NAMALWA (cell line): ENCODE measurements at regions not wholly inside any gene's neighbourhood (a gene's known extent, or its start where the extent isn't known, plus 50 kb on each side); places are given as distances from the start of the nearest gene placed in this dataset.
"Not testable (repeated sequence)": the region's sequence is repeated elsewhere in the genome, so short reads cannot be mapped to it uniquely, and the experiment has no call there.

Experiments used
- DNase-seq: peaks from one replicate; pipeline ENCODE4 v3.0.0-alpha.2; 2015; ENCODE audit warnings: low spot score

DNA sequence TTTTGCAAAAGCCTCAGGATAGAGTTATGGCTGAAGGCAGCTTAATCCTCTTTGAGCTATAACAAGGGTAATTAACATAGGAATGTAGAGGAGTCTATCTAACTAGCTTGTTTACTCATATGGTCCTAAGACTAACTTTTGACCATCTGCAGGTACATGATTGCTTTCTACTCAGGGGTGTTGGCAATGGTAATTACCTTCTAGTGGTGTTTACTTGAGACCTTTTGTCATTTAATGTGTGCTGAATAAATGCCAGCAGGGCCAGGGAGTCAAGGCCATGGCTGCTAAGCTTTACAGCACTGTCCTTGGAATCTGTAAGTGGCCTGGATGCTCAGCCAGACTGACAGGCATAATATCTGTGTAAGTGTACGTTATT is 1325.0 kb downstream of the XPNPEP1 start:
- DNase-seq = no peak

DNA sequence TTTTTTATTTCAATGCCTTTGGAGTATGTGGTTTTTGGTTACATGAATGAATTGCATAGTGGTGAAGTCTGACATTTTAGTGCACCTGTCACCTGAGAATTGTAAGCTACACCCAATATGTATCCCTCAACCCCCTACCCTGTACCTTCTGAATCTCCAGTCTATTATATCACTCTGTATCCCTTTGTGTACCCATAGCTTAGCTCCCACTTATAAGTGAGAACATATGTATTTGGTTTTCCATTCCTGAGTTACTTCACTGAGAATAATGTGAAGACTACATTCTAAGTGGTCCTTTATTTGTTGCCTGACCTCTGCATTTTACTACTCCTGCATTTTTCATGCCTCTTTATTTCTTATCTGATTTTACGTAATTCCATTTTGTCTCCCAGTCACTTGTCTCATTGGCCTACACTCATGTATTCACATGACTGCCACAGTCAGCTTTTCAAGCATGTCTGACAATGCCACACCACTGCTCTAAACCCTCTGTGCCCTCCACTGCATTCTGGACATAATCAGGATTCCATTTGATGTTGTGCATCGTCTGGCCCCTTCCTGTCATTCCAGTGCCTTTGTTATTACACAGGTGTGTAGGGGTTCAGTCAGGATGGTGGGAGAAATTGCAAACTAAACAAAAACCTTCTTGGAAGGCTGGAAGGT is 1325.5 kb downstream of the XPNPEP1 start:
- no peak for DNase-seq

DNA sequence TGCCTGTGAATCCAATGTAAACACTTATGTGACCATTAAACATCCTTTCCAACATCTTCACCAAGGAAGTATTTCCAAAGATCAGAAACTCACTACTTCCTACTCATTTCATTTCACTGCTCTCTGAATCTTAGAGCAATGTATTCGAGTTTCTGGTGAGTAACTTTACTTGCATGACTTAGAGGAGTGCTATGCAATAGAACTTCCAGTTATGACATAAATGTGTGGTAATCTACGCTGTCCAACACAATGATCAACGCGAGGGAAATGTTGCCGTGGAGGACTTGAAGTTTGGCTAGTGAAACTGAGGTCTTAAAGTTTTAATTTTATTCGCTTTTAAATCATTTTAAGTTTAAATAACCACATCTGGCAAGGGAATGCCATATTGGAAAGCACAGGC is 1326.3 kb downstream of the XPNPEP1 start:
- no peak for DNase-seq

DNA sequence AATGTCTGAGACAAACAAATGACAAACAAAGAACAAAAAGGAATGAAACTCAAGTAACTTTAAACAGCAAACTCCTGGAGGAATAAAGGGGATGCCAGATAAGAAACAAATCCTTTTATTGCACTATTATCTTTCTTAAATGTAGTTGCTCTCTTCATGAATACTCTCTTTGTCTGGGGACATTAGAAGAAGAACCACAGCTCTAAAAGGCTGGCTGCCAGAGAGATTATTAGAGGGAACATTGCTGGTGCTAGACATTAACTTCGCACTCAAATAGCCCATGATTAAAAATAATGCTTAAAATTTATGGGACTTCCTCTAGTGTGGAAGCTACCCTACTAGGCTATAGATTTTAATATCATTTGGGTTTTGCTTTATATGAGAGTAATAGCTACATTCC is 1330.4 kb downstream of the XPNPEP1 start:
- no peak for DNase-seq

DNA sequence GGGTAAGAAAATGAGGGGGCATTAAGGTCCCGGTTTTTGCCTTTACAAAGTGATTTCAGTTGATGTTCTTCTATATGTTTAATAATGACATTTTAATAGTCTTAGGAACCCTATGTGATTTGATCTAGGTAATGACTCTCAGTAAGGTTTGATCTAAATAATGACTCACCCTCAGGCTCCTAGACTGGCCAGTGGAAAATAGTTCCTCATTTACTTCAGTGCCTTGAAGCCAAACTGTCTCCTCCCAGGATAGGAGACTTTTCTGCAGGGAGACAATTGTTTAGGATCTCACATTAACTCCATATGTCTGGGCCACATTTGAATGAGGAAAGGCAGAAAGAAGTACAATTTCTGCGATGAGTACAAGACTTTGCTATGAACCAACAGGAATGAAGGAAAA is 1331.9 kb downstream of the XPNPEP1 start:
- DNase-seq = no peak

DNA sequence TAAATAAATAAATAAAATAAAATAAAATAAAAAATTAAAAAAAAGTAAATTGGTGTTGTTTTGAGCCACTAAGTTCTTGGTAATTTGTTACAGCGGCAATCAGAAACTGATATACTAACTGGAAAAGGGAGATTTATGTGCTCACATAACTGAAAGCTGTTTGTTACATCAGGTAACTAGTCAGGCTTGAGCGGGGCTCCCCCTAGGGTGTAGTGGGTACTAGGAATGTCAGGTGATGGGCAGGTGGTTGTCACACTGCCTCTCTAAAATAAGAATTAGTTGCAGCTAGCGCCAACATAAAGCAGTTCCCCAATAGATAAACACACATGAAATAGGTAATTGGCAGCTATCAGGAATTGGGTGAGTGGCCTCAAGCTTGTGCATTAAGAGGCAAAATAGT is 1336.9 kb downstream of the XPNPEP1 start:
- DNase-seq = no peak

DNA sequence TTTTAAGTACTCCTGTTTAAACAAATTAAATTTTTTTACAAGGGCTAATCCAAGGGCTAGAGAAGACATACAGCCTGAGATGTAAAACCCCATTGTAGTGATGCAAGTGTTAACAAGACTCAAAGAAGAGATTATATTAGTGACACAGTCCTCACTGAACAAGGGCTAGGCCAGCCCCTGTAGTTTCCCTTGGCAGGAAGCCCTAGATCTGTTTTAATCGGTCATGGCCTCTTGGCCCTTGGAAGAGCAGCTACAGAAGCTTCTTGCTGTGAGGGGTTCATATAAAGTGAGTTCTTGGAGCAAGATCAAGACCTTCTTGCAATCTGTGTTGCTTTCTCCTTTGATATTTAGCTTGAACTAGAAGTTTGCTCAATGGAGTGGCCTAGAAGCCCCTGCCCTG is 1339.4 kb downstream of the XPNPEP1 start:
- no peak for DNase-seq

DNA sequence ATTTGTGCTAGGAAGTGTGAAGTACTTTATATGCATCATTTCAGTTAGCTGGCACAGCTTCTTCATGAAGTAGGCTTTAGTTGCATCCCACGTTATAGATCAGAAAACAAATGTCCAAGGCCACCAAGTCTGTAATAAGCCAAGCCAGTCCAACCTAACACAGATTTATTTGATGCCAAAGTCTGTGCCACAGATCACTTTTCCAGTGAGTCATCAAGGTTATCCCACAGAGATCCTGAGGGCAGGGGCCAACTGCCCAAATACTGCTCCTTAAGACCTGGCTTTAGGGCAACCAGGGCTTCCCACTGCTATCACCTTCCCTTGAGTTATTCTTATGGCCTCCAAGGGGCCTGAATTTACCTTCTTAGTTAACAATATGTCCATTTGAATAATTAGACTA is 1340.4 kb downstream of the XPNPEP1 start:
- no peak for DNase-seq

DNA sequence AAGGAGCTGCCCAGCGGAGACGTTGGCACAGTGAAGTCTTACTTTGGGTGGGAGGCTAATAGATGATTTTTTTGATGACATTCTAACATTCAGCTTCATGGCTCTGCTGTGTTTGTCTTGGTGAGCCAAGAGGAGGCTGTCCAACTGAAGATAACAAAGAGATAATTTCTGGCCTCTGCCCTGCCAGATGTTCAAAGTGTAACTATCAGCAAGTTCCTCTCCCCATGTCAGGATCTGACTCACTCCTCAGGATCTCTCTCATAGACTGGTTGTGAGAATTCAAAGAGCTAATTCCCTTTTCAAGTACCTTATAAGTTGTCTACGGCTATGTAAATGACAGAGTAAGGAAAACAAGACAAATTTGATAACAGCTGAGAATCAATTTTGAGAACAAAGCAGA is 1340.9 kb downstream of the XPNPEP1 start:
- DNase-seq = no peak

DNA sequence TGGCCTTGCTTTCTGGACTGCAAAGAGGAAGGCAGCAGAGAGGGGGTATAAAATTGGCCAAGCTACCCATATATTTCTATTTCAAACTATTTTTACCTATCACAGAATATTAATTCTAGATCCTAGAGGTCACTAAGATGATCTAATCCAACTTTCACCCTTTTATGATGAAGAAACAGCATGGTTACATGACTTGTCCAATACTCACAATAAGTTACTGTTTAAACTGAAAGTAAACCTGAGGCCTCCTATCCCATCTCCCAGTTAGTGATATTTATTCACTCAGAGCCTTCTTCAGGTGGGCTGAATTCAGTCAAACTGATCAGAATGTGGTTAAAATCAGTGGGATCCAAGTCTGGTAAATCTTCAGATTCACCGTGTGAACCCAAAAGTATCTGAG is 1345.1 kb downstream of the XPNPEP1 start:
- no peak for DNase-seq

DNA sequence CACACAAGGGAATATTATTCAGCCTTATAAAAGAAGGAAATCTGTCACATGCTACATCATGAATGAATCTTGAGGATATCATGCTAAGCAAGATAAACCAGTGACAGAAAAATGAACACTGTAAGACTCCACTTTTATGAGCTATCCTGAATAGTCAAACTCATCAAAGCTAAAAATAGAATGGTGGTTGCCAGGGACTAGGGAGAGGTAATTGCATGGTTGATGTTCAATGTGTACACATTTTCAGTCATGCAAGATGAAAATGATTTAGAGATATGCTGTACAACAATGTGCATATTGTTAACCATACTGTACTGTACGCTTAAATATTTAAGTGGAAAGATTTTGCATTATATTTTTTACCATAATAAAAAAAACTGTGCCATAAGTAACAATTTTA is 1349.1 kb downstream of the XPNPEP1 start:
- no peak for DNase-seq

DNA sequence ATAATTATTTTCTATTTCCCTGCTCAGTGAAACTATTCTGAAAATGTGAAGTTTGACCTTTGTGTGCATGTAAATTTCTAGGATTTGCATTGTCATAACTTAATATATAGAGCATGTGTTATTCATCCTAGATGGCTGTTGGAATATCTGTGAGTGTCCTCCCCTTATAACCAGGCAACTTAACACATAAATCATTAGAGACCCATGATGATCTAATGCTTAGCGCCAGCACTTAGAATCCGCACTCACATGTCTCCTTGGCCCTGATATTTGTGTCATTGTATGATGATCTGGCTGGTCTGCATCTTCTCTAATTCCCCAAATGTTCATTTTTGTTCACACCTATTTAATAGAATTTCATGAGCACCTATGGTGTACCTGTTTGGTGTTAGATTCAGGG is 1354.5 kb downstream of the XPNPEP1 start:
- no peak for DNase-seq

DNA sequence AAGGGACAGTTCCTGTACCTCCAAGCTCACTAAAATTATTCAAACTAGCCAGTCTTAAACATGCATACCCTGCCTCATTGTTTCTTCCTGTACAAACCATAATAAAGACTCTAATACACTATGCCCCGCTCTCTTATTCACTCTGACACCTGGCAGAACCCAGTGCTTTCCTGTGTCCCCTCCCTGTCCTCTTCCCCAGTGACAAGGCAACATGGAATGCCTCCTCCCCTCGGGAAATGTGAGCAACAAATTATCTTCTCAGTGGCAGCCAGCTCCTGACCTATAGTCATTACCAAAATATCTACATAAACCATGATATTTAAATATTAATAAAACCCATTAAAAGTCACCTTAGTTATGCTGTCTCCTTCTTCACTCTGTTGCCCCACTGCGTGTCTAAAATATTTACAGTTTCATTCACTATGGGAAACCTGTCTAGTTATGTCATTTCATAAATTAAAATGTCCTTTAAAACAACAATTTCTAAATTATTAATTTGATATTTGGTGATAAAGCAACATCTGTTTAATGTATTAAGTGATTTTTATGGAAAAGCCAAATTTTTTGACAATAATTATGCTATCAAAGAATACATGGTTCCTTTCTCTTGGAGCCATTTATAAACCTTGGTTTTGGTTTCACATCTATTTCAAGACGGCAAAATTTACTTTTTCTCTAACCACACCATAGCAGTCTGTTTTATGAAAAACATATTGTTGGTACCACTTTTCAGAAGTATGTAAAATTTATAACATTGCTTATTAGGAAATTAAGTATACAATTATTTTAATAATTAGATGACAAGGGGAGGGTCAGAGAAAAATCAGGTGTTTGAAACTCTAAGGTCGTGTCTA is 1355.2 kb downstream of the XPNPEP1 start:
- DNase-seq = no peak

DNA sequence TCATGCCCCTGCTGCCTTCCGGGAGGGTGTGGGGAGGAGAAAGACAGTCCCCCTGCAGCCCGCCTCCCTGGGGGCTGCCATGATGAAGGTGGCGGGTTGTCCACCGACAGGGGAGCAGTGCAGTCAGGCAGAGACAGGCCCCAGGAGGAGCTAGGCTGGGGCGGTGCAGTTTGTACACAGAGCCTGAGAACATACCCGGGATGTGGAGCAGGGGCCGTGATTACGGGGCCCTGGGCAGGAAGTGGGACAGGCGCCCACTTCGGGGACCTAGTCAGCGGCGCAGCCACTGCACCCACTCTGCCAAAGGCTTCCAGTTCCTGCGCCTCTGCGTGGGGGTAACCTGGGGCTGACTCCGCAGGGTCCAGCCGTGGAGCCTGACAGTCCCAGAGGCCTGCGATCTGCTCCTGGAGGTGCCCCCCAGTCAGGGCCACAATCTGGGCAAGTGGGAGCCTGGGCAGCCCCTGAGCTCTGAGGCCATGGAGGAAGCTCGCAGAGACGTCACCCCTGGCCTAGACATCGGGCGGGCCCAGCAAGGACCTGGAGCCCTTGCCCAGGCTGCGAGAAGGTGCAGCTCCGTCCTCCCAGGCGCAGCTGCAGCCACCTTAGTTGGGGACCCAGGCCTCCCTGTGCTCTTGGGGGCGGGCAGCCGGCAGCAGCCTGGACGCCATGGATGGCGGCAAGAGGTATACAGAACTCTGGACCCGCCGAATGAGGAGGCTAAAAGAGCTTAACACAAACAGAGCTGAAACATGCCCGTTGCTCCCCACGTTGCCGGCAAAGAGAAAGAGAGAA is 1356.8 kb downstream of the XPNPEP1 start:
- DNase-seq = no peak

DNA sequence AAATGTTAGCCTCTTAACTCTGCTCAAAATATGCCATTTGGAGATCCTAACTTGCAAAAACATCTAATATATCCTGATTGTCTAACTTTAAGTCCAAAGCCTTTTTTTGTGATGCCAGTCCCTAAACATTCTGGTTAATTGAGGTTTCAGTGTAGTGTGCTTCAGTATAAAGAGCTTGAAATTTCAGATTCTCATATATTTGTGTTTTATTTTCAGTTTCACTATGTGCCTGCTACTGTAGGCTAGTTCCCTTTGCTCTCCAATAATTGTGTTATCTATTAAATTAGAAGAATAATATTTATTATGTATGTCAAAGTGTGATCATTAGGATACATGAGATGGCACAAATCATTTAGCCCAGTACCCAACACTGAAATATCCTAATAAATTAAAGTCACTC is 1361.2 kb downstream of the XPNPEP1 start:
- DNase-seq = no peak

DNA sequence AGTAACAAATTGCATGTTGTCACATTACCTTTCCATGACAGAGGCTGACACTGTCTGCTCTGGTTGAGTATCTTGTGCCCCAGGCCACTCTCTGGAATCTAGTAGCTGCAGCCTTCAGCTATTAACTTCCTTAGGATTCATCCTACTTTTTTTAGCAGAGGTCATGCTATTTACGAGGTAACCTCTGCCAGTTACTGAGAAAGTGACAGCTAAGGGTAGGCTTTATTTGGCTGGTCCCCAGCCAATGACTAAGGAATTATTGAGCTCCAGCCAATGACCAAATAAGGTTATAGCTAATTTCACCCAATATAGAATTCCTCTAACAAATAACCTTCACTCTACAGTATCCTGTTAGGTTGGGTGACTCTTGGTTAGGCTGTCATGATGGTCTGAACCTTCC is 1361.7 kb downstream of the XPNPEP1 start:
- no peak for DNase-seq

DNA sequence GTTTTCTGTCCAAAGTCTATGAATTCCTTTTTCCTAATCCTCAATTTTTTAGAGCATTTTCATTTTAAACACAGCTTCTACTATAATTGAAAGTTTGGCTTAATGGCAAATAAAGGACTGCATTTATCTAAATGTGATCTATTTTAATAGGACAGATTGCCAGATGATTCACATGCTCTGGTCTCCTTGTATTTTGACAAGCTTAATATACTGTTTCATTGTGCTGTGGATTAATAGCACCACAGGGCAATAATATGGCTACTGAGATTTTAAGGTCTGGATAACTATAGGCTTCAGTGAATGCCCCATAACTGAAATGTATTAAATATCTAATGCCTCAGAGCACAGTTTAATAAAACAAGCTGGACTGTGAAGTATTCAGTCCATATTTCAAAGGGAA is 1362.8 kb downstream of the XPNPEP1 start:
- DNase-seq = no peak

DNA sequence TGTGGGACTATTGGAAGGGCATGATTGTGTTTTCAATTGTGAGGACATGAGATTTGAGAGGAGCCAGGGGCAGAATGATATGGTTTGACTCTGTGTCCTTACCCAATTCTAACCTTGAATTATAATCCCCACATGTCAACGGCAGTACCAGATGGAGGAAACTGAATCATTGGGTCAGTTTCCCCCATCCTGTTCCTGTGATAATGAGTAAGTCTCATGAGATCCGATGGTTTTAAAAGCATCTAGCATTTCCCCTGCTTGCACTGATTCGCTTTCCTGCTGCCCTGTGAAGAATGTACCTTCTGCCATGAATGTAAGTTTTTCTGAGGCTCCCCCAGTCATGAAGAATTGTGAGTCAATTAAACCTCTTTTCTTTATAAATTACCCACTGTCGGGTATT is 1367.1 kb downstream of the XPNPEP1 start:
- DNase-seq = no peak

DNA sequence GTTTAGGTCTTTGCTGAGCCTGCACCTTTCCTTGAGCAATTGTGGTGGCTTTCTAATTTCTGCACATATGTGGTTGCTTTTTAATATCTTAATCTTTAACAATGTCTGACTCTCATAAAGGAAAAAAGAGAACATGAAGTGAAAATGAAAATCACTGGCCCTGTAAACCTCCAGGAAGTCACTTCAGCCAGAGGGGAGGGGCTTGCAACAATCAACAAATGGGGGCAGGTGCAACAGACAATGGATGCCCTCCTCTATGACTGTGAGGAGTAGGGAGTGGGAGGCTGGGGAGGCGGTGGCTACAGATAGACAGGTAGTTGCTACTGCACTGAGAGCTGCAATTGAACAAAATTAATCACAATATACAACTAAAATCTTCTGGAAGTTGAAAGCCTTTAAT is 1377.4 kb downstream of the XPNPEP1 start:
- DNase-seq = peak; percentile 13

DNA sequence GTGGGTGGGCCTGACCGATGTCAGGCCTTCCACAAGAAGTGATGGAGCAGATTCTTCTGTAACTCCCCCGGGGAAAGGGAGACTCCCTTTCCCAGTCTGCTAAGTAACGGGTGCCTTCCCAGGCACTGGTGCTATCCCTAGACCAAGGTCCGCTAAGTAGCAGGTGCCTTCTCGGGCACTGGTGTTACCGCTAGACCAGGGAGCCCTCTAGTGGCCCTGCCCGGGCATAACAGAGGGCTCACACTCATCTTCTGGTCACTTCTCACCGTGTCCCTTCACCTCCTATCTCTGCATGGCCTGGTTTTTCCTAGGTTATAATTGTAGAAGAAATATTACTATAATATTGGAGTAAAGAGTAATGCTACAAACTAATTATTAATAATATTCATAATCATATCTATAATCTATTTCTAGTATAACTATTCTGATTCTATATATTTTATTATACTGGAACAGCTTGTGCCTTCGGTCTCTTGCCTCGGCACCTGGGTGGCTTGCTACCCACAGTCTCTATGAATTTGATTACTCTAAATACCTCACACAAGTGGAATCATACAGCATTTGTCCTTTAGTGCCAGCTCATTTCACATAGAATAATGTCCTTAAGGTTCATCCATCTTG is 1378.7 kb downstream of the XPNPEP1 start:
- peak; percentile 63 for DNase-seq

DNA sequence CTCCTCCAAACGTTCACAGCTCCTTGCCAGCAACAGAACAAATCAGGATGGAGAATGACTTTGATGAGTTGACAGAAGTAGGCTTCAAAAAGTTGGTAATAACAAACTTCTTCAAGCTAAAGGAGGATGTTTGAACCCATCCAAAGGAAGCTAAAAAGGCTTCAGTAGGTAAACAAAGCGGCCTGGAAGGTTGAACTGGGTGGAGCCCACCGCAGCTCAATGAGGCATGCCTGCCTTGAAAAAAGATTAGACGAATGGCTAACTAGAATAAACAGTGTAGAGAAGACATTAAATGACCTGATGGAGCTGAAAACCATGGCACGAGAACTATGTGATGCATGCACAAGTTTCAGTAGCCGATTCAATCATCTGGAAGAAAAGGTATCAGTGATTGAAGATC is 1369.0 kb upstream of the SORCS1 start:
- not testable (repeated sequence) for DNase-seq

DNA sequence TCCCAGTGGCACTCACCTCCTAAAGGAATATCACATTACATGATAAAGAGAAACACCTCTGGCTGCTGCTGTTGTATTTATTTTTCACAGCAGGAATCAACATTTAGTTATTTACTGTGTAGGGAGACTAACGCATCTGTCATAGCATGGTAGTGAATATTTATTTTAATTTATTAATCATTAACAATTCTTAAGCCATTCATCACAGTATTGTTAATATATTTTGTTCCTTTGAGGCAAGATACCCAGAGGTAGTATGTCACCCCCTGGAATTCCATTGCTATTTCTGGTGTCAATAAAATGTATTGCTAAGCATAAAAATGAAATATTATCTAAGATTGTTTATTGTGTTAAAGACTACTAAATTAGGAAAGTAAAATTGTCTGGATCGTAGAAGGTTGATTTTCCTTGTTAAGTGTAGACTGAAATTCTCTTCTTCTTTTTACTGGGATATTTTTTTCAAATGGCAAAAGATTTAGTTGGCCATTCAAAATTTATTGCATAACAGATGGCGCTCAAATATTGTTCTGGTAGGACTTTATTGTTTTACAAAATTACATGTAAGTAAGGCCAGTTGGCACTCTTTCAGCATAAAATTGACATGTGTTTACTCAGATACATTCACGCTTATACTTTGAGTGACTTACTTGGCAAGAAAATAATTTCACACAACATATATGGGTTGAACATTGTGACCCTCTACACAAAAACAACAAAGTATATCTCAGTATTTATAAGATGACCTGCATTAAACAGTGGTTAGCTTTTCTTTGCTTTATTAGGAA is 1358.7 kb upstream of the SORCS1 start:
- DNase-seq = no peak
